MM.1S (cell line): ENCODE measurements at regions not wholly inside any gene's neighbourhood (a gene's known extent, or its start where the extent isn't known, plus 50 kb on each side); places are given as distances from the start of the nearest gene placed in this dataset.

Experiments used
- EZH2phosphoT487 ChIP-seq: fragments of 300-600 bp; sonication (generic); IDR thresholded peaks from 2 replicates; pipeline ENCODE4 v1.6.1; 2018; ENCODE audit warnings: antibody characterized with exemption, low read length
- TF ChIP-seq, protein P1 (sequence below): fragments of 300-600 bp; sonication (generic); IDR thresholded peaks from 2 replicates; pipeline ENCODE4 v1.5.1; 2016; ENCODE audit warnings: antibody characterized with exemption, low read length, mixed read lengths

DNA sequence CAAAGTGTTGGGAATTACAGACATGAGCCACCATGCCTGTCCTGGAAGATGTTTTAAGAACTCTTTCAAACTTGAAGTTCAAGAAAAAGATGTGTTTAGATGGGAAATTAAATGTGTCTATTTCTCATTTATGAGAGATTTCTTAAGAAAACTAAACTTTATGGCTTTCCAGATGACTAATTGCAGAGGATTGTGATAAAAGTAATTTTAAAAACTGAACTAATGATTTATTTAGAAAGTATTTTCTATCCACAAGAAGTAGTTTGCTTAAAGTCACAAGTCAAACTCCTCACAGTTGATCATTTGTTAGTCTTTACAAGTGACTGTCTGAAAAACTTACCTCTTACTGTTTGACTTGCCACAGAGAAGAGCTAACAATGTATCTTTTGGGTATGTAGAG lies 89.6 kb upstream of the SPRY2 start:
- TF ChIP-seq, protein P1, sequence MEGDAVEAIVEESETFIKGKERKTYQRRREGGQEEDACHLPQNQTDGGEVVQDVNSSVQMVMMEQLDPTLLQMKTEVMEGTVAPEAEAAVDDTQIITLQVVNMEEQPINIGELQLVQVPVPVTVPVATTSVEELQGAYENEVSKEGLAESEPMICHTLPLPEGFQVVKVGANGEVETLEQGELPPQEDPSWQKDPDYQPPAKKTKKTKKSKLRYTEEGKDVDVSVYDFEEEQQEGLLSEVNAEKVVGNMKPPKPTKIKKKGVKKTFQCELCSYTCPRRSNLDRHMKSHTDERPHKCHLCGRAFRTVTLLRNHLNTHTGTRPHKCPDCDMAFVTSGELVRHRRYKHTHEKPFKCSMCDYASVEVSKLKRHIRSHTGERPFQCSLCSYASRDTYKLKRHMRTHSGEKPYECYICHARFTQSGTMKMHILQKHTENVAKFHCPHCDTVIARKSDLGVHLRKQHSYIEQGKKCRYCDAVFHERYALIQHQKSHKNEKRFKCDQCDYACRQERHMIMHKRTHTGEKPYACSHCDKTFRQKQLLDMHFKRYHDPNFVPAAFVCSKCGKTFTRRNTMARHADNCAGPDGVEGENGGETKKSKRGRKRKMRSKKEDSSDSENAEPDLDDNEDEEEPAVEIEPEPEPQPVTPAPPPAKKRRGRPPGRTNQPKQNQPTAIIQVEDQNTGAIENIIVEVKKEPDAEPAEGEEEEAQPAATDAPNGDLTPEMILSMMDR = no peak
- no peak for TF ChIP-seq EZH2phosphoT487
